NCI-H524 treated with DMSO at 0.1 percent for 48 hours (cell line): ENCODE measurements at regions not wholly inside any gene's neighbourhood (a gene's known extent, or its start where the extent isn't known, plus 50 kb on each side); places are given as distances from the start of the nearest gene placed in this dataset.
A peak's percentile ranks its signal among the peaks of the same experiment; 100 is the strongest.

ENCODE experiments used
- DNase-seq: peaks from one replicate; lab custom pipeline; 2025; lab: John Stamatoyannopoulos, UW

DNA sequence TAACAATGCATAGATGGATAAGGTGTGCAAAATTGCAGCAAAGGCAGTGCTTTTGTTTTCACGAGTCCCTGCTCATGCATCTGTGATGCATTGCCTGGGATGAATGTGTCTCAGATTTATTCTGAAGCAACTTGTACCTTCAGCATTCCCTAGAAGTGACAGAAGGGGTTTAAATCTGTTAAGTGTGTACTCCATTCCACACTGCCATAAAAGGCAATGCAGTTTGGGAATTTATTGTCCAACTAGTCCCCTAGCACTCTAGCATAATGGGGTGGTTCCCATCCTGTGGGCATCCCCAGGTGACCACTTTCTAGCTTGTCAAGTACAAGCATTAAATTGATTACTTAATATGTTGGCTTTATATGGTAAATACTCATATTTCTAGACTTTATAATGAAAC, 306.5 kb upstream of the CBLB start:
- DNase-seq: peak; percentile 52

DNA sequence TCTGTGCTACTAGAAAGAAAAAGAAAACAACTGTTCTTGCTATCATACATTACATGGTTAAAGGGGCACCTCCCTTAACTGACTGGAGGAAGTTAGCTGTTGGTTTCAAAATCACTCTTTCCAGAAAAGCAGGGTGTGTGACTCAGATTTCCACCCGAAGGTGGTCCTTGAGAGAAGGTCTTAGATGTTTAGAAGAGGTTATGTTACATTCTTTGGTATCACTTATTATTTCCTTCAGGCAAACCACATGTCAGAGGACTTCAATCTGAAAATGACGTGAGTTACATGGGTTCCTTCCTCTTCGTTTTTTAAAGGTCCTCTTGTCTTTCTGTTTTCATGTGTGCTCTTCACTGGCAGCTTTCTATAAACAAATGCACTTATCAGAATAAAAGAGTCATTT, 307.9 kb upstream of the CBLB start:
- no peak for DNase-seq

GRCh38 chr3:106182950-106183511, 314.2 kb upstream of the CBLB start:
- DNase-seq: no peak

DNA sequence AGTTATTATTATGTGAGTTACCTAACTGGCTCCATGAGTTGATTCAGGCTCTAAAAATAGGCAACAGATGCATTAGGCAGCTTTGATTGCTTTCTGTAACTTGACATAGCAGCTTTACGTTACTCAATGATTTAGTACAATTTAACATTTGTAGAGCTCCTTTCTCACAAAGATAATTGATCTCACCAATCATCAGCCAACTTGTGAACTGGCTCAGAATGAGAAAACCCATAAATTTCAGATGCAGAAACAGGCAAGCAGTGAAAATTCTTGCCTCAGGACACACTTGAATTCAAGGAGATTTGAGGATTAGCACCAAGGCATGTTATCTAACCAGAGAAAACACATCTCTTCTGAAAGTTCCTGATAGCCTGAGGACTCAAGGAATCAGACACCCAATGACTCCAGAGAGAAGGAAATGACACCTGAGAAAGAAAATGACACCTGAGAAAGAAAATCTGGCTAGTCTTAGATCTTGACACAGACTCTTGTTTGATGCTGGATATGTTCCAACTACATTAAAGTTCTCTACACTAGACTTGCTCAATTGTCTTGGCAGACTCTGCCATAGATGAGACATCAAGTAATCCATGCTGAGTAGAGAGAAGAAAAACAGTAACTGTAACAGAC, 315.1 kb upstream of the CBLB start:
- no peak for DNase-seq

DNA sequence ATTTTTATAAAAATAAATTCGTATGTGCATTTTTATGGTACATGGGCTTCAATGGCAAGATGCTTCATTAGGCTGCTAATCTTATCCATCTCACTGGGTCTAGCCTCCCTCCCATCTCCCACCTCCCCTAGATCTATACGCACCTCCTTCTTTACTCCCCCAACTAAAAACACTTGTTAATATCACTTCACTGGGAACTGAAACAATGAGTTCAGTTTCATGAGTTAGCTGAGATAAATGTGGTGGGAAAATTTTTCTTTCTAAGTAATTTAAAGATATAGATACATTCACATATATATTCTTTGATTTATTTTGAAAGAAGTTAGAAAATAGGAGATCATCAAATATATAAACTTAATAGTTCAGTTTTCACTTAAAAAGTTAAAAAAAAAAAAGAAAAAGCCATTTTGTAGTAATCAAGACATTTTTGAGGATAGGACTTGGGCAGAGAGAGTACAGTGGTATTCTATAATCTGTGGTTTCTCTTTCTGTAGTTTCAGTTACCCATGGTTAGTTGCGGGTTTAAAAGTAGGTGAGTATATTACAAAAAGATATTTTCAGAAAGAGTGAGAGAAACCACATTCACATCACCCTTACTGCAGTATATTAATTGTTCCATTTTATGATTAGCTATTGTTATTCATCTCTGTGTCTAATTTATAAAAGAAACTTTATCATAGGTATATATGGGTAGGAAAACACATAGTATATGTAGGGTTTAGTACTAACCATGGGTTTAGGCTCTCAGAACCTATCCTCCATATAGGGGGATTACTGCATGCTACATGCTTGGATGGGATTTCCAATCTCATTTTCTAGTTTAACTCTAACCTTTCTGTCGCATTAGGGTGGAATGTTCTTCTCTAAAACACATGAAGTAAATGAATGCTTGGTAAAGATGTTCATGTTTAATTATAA, 316.0 kb upstream of the CBLB start:
- no peak for DNase-seq

- no peak for DNase-seq
Observed at GRCh38 chr3:106185949-106186348, 317.1 kb upstream of the CBLB start.

DNA sequence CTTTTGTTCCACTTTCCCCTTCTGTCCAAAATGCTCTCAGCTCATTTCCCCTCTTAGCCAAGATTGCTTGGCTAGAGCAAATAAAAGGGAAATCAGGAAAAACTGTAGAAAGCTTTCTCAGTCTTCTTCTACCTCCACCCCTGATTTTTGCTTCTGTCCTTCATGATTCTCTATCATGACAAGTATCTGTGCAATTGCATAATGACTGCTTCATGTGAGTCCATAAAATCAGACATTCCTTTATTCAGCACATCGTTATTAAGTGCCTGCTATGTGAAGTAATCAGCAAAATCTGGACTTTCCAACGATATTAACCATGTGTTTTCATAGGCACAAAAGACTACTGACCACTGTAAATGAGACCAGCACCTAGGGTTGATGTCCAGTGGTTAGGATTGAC, 321.5 kb upstream of the CBLB start:
- DNase-seq: no peak

DNA sequence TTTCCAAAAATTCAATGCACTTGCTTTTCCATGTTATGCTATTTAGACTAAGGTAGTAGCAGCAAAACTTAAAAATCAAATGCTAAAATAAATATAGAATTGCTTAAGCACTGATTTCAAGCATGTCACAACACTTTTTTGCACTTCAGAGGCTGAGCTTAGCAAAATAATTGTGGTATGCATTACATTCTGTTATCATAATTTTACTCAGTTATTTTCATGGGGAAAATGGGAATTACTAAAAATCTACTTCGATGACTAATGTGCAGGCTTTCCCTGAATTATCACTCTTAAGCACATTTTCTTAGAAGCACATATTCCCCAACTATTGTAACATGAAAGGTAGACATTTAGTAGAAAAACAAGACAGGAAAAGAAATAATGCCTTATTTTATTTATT, 322.4 kb upstream of the CBLB start:
- DNase-seq: no peak

DNA sequence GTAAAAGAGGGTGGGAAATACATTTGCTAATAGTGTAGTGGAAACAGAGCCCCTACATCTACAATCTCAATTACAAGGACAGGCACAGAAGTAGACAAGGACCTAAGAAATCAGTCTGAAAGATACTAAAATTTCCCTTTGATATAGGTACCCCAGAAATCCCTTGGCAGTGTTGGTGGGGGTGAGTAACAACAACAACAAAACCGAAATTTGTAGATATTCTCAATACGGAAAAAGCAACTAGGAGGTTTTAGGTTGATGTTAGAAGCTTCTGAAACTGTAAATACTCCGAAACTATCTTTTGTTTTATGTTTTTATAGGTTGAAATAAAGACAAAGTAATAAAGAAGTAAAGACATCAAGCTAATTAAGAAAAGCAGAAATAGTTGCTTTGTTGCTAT, 323.1 kb upstream of the CBLB start:
- DNase-seq: no peak

DNA sequence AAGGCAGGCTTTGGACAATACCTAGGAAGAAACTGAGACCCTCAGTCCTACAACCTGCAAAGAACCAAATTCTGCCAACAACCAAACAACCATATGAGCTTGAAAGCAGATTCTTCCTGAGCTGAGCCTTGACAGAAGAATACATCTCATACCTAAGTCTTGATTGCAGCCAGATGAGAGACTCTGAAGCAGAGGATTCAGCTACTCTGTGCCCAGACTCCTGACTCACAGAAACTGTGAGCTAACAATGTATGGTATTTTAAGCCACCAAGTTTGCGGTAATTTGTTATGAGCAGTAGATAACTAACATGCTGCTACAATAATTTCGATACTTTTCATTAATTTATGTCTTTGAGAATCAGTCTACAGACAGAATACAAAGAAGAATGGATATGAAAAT, 325.1 kb upstream of the CBLB start:
- no peak for DNase-seq

DNA sequence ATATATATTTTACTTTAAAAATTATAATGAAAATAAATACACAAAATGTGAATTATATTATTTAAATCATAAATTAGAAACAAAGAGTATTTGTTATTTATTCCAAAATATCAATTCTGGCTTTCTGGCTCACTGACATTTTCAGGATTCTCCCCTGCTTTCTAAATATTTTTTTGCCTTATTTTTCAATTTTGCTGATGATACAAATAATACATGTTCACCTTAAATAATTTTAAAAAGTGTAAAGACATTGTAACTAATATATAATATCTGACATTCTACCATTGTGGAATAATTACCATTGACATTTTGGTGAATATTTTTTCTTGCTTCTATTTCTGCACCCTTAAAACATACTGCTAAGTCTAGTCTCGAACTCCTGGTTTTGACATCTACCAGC, 325.9 kb upstream of the CBLB start:
- DNase-seq: no peak

GRCh38 chr3:106197532-106198194, 328.9 kb upstream of the CBLB start:
- DNase-seq: no peak

DNA sequence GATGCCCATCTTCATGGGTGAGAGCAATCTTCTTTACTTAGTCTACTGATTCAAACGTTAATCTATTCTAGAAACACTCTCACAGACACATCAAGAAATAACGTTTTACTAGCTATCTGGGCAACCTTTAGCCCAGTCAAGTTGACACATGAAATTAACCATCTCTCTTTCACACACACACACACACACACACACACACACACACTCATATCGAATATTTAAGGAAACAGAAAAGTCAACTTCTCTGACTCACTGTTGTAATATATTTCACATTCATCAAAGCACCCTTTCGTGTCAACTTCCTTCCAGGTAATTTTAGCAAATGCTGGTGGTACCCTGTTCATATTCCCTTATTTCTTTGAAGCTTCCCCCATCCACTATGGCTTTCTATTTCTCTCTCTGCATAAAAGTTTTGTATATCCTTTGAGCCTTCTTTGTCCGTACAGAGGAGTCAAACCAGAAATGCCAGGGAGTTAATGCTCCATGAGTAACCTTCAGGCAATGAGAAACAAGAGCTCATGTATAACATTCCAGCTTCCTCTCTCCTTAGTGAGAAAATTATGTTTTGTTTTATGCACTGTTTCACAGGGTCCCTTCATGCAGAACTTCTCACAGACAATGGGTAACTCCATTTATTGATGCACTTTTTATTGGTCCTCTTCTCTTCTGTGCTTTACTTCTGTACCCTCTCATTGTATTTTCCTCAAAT, 335.5 kb upstream of the CBLB start:
- no peak for DNase-seq

DNA sequence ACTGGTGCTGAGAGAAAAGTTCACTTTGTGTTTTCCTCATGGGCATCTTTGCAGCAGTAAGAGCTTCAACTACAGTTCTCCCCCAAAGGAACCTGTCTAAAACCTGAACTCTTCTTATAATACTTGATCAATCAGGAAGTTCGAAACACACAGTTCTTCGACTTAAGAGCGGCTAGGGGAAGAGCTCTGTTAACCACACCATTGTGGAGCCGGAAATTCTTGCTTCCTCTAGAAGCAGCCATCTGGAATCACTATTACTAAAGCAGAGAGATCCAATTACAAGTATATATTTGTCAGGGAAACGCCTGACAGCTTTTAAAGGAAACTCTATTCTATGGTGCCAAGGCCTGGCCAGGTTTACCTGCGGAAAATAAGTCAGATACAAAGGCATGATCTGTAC, 337.3 kb upstream of the CBLB start:
- DNase-seq: peak; percentile 78

GRCh38 chr3:106206613-106207012, 337.8 kb upstream of the CBLB start:
- DNase-seq: no peak

DNA sequence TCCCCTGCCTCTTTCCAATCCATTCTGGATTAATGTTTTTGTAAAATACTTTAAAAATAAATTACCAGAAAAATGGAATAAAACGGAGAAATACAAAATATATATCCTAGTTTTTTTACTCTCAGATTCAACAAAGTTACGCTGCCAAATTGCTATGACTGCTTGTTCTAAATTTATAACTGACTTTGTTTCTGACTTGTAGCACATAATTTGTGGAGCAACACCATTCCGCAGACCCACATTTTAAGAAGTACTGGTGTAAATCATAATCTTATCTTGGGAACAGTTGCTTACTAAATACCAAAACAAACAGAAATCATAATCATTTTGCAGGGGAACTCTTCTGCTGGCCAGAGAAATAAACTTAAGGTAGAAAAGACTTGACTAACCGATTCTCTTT, 339.4 kb upstream of the CBLB start:
- DNase-seq: no peak

DNA sequence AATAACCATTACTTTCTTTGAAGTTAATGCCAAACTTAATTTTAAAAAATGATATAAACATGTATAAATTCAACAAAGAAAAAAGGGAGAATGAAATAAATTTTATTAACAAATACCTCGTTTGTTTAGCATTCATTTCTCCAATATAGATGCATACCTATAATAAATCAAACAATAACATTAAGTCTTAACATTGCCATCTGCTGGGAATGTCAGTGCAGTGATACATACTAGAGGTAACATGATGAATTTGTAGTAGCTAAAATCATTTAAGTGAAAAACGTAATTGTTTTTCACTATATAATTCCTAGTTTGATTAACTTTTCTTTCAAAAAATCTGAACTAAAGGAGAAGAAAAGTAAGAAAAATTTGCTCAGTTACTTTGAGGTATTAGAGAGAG, 340.2 kb upstream of the CBLB start:
- DNase-seq: peak; percentile 62

DNA sequence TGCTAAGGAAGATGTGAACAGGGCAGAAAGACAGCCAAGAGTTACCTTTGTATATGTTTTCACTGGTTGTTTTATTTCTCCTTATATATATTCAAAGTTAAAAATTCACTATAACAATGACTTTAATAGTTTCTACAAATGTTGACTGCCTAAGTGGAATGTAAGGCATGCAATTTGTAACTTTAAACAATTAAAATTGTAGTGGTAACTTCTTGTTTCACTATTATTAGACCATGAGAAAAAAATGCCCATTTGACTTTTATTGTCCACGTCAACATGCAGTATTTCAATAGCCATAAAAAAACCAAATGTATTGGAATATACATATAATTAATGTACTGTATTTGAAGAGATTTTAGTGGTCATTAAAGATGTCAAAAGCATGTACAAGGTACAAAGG, 340.7 kb upstream of the CBLB start:
- no peak for DNase-seq

GRCh38 chr3:106210923-106211322, 342.1 kb upstream of the CBLB start:
- DNase-seq: no peak

DNA sequence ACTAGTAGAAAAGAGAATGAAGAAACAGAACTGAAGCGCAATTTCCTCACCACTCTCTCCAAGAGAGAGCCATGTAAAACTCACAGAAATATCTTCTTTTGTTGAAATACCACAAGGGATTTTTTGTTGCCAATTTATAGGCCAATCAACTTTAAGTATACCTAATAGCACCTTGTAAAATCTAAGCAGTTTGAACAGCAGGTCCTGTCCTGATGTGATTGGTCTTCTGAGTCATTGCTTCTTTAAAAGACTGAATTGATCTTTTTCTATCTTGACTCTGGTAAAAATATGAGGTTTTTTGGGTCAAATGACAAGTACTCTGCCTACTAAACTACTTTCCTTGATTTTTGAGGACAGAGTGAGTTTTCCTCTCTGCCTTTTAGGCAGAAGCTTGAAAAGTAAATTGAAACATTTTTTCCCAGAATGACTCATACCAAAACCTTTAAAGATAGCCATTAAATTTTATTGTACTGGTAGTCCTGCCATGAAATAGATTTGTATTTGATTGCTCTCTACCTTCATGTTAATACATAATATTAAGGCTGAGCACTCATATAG, 343.9 kb upstream of the CBLB start:
- DNase-seq: no peak

DNA sequence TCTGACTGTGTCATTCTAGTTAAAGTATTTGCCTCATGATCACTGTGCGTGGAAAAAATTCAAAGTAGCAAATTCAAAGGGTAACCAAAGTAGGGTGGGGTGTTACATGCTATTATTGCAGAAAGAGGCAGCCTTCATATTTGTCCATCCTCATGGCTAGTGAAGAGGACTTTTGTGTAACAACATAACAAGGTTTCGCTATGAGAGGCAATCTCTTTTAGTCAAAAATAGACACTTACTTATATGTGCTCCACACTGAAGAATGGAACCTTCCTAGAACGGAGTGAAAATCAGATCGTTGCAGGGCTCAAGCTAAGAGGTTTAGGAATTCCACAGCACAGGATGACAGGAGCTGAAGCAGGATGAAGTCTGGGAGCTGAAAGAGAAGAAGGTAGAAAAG, 345.1 kb upstream of the CBLB start:
- DNase-seq: no peak

DNA sequence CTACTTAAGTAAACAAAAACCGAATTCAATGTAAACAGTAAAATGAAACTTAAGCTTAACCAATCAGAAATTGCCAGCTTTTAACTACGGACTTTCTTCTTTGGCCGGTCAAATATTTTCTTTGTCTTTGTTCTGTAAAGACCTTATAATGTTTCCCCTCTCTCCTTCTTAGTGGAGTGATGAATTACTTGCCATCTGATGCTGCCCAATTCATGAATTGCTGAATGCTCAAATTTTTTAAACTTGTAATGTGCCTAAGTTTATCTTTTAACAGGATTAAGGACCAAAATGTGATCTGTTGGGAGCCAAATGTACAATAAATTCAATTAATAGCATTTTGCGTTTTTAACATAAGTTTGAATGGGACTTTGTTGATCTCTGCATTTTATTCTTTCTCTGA, 345.8 kb upstream of the CBLB start:
- no peak for DNase-seq
